Effector memory CD8-positive, alpha-beta T cell (primary cell): ENCODE measurements at regions not wholly inside any gene's neighbourhood (a gene's known extent, or its start where the extent isn't known, plus 50 kb on each side); places are given as distances from the start of the nearest gene placed in this dataset.

Experiments used
- ATAC-seq: fragments of 150-1000 bp; cut with Tn5 transposase; replicated peaks from 2 replicates; pipeline ENCODE4 v1.10.0; 2021; ENCODE audit warnings: mild to moderate bottlenecking, moderate library complexity
- DNase-seq, 3 experiments: peaks; one replicate each; pipeline ENCODE4 v3.0.0; 2021
- H3K27ac Mint-ChIP-seq, 2 donors: one replicate each; pipeline ENCODE4 v1.8.0; 2022; ENCODE audit warnings: mild to moderate bottlenecking in 2 of 2, mixed read lengths in 2 of 2, moderate library complexity in 2 of 2
- H3K27me3 Mint-ChIP-seq, 2 donors: one replicate each; pipeline ENCODE4 v1.8.0; 2022; ENCODE audit warnings: mixed read lengths in 2 of 2
- H3K36me3 Mint-ChIP-seq: one replicate; pipeline ENCODE4 v1.8.0; 2022; ENCODE audit warnings: mild to moderate bottlenecking, moderate library complexity, mixed read lengths; ENCODE audit not compliant: insufficient read depth
- H3K4me1 Mint-ChIP-seq, 2 donors: one replicate each; pipeline ENCODE4 v1.8.0; 2022; ENCODE audit warnings: low read depth in 2 of 2, mixed read lengths in 2 of 2
- H3K4me3 Mint-ChIP-seq, 2 donors: one replicate each; pipeline ENCODE4 v1.8.0; 2022; ENCODE audit warnings: mild to moderate bottlenecking in 2 of 2, mixed read lengths in 2 of 2, moderate library complexity in 2 of 2
- H3K9me3 Mint-ChIP-seq, 2 donors: one replicate each; pipeline ENCODE4 v1.8.0; 2022; ENCODE audit warnings: mixed read lengths in 2 of 2

DNA sequence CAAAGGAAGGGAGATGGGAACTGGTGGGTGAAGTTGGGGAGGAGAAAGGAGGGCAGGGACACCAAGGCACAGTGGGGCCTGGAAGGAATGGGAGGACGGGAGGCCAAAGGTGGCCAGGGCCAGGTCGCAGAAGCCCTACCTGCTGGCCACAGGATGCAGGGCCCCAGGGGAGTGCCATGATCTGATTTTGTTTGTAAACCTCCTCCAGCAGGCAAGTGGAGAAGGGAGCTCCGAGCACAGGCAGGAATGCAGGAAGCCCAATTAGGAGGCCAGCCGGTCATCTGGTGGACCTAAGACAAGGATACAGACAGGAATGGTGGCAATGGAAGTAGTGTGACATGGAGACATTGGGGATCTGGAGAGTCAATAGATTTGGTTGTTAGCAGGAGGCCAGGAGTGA, 107.0 kb upstream of the ZMIZ1 start:
- no peak for DNase-seq
- Mint-ChIP-seq H3K9me3 (no peaks in the 10 kb centered on the region), H3K4me1 (no peaks in the 10 kb centered on the region), H3K27ac (no peak overlapping the region), H3K27me3 (peaks cover 0 to 8% of the 10 kb centered on the region in 2 donors), H3K36me3 (no peaks in the 10 kb centered on the region), H3K4me3 (no peak overlapping the region)
- ATAC-seq, result no peak

DNA sequence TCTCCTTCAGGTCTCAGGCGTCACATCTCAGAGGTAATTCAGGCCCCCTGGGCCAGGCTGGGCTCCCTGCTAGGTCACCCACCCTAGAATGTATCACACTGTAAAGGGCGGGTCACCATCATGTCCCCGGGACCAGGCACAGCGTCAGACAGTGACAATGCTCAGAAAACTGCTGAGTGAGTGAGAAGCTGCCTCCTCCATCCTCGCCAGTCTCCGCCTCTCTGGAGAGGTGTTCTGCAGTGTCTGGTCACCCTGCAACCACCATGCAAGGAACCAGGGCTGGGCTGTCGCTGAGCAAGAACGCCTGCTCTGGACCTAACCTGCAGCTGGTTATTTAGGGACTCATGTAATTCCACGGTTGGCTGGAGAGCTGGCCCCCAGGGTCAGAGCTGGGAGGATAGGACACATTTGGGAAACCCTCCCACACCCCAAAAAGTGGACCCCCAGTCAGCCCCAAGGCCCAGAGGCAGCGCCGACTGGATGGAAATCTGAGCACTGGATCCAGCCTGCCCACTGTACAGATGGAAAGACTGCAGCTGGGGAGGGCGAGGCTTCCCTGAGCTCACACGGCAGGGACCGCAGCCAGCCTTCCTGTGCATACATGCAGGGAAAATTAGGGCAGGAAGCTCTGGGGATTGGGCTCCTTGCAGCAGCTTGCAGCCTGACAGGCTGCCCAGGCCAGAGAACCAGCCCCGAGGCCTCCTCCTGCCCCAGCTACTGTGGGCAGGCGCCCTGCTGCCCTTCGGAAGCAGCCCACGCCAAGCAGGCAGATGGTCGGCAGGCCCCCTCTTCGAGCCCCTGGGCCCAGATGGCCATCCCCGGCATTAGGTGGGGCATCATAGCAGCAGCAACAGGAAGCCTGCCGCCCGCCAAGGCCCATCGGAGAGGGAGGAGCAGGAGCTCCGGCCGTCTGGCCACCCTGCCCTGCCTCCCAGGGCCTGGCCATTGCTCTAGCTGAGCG, 105.4 kb upstream of the ZMIZ1 start:
- H3K27ac Mint-ChIP-seq, result no peak overlapping the region
- no peak overlapping the region for H3K4me3 Mint-ChIP-seq
- no peak for ATAC-seq
- DNase-seq, result no peak
- no peaks in the 10 kb centered on the region for H3K36me3 Mint-ChIP-seq
- H3K4me1 Mint-ChIP-seq, result no peaks in the 10 kb centered on the region
- H3K27me3 Mint-ChIP-seq, result peaks cover 0 to 8% of the 10 kb centered on the region in 2 donors
- H3K9me3 Mint-ChIP-seq, result no peaks in the 10 kb centered on the region

DNA sequence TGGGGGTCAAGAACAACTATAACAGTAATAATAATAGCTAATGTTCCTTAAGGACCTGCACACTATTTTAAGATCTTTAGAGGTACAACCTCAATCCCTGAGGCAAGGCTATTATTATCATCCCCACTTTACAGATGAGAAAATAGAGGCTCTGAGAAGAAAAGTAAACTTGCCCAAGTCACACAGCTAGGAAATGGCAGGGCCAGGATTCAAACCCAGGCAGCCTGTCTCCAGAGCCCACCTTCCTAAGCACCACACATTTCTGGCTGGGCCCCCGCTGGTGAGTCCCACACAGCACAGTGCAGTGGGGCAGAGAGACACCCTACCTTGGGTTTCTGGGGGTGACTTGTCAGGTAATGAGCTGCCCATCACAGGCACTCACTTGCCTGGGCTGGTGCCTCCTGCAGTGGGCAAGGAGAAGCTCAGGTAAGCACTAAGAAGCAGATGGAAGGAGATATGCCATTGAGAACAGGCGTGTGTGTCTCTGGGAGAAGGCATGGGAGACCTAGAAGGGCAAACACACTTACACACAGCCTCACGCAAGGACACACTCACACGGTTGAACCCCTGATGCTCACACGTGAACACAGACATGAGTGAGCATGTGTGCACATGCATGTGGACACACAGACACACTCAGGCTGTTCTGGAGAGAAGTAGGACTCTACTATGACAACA, 104.4 kb upstream of the ZMIZ1 start:
- peaks cover 0 to 8% of the 10 kb centered on the region in 2 donors for H3K27me3 Mint-ChIP-seq
- ATAC-seq (no peak), DNase-seq (no peak)
- no peak overlapping the region for H3K27ac Mint-ChIP-seq
- H3K36me3 Mint-ChIP-seq, result no peaks in the 10 kb centered on the region
- H3K4me3 Mint-ChIP-seq, result no peak overlapping the region
- H3K4me1 Mint-ChIP-seq, result no peaks in the 10 kb centered on the region
- no peaks in the 10 kb centered on the region for H3K9me3 Mint-ChIP-seq

DNA sequence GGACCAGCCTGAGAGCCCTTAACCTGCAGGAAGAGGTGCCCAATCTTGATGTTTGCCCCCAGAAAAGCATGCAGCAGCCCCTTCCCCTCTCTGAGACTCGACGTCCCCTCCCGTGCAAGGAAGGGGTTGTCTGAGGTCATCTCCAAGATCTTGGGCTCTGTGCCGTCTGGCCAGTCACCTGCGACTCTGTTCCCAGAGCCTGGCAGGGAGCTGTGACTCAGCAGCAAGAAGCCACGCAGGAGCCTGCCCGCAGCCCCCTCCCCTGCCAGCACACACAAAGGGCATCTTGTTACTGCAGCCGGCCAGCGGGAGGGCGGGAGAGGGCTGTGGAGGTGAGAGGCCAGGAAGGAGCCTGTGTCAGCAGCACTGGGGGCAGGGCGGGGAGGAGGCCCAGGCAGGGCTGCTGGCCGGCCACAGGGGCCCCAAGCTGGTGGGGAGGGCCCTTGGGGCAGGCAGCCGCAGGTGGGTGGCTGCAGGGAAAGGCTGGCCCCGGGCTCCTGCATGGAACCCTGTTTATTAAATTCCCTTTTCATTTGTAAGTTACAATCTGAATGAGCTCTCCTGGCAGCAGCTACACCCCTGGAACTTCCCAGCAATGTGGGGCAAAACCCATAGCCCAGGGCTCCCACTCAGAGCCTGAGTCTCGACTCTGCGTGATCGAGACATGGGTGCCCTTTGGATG, 103.7 kb upstream of the ZMIZ1 start:
- H3K27me3 Mint-ChIP-seq, result peaks cover 0 to 8% of the 10 kb centered on the region in 2 donors

DNA sequence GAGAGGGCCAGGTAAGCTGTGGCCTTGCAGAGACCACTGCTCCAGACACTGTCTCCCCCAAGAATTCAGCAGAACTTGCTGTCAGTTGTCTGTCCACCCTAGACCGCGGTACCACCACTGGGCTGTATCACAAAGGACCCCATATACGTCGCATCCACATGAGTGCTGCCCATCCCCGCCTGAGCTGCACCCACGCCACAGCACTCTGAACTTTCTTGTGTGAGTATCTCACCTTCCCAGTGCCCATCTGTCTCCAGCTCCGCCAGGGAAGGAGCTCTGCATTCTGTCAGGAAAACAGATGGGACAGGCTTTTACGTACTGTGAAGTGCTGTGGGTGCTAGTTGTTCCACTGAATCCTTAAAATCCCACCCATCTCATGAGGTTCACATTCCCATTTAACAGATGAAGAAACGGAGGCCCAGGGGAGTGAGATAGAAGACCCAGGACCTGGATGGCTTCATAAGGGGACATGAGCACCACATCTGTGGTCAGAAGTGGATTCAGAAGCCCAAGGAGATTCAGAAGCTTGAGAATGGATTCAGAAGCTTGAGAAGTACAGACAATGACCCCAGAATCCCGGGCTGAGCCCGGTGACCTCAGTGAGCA, 102.5 kb upstream of the ZMIZ1 start:
- no peaks in the 10 kb centered on the region for H3K36me3 Mint-ChIP-seq
- ATAC-seq (no peak), DNase-seq (no peak)
- no peaks in the 10 kb centered on the region for H3K9me3 Mint-ChIP-seq
- peaks cover 0 to 6% of the 10 kb centered on the region in 2 donors for H3K27me3 Mint-ChIP-seq
- H3K27ac Mint-ChIP-seq, result no peak overlapping the region
- no peaks in the 10 kb centered on the region for H3K4me1 Mint-ChIP-seq
- H3K4me3 Mint-ChIP-seq, result no peak overlapping the region

More for the DNA sequence above, 103.7 kb upstream of the ZMIZ1 start:
- Mint-ChIP-seq H3K27ac (no peak overlapping the region), H3K9me3 (no peaks in the 10 kb centered on the region), H3K4me1 (no peaks in the 10 kb centered on the region), H3K36me3 (no peaks in the 10 kb centered on the region), H3K4me3 (no peak overlapping the region)
- DNase-seq (no peak), ATAC-seq (no peak)

DNA sequence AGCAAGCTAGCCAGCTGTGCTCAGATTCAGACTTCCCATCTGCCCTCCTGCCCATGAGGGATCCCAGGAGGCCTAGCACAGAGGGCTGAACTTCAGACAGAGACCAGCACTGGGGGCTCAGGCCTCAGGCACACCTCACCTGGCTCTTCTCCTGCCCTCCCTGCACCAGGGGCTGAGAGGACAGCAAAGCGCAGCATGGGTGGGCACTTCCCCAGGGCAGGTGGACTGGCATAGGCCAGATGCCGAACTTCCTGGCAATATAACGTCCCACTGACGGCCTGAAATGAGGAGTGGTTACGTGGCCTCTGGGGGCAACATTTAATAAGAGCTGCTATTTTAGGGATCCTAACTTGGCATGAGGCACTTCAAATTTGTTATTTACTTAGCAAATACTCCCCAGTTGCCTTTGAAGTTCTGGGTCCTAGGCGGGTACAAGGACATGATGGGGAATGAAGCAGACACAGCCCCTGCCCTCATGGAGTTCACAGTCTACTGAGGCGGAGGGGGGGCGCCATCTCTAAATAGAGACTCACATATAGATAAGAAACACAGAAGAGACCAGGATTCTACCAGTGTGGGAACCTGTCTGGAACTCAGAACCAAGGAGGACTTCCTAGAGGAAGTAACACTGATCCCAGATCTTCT, 101.8 kb upstream of the ZMIZ1 start:
- no peaks in the 10 kb centered on the region for H3K36me3 Mint-ChIP-seq
- H3K4me3 Mint-ChIP-seq, result no peak overlapping the region
- DNase-seq, result no peak
- H3K27me3 Mint-ChIP-seq, result no peaks in the 10 kb centered on the region
- H3K27ac Mint-ChIP-seq, result peak overlapping the region in 1 of 2 donors; percentile 23
- H3K9me3 Mint-ChIP-seq, result no peaks in the 10 kb centered on the region
- no peak for ATAC-seq
- peaks cover 0 to under 1% of the 10 kb centered on the region in 2 donors for H3K4me1 Mint-ChIP-seq

DNA sequence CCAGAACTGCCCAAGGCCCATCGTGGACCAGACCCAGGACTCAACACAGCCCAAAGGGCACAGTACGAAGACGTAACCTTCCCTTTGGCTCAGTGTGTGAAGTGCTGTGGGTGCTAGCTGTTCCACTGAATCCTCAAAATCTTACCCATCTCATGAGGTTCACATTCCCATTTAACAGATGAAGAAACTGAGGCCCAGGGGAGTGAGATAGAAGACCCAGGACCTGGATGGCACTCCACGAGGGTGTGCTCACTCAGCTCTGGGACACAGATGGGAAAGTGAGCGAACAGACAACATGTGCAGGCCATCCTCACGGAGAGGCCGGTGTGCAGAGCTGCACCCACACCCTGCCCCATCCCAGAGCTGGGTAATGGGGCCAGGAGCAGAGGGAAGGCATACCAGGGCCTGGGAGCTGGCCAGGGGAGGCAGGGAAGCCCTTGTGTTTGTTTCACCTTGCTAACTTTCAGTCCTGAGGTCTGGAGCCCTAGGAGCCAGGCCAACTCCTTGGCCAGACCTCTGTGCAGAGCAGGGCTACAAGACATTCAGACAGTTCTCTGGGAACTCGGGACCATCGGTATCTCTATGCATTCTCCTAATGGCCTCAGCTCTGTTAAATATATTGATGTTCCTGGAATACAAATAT, 100.3 kb upstream of the ZMIZ1 start:
- Mint-ChIP-seq H3K4me3 (no peak overlapping the region), H3K27me3 (no peaks in the 10 kb centered on the region), H3K27ac (no peak overlapping the region), H3K4me1 (peaks cover 6 to 8% of the 10 kb centered on the region in 2 donors), H3K36me3 (peaks cover 3% of the 10 kb centered on the region), H3K9me3 (no peaks in the 10 kb centered on the region)
- DNase-seq (no peak), ATAC-seq (no peak)

DNA sequence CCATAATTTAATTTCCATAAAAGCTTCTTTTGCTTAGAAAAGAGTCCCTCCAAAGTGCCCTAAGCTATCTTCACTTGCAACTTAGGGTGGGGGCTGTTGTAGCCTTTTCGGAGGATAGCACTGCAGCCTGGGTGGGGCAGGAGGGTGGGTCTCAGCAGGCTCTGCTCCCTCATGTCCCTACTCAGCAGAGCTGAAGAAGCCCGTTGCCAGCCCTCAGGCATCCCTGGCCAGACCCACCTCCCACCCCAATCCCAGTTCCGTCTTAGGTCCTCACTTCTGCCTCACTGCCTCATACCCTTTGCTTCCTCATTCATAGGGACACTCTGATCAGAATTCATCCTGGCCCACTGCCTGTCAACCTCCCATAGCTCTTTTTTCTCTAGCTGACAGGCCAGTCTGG, 99.8 kb upstream of the ZMIZ1 start:
- H3K4me3 Mint-ChIP-seq, result no peak overlapping the region
- no peaks in the 10 kb centered on the region for H3K9me3 Mint-ChIP-seq
- H3K27me3 Mint-ChIP-seq, result no peaks in the 10 kb centered on the region
- DNase-seq (no peak), ATAC-seq (no peak)
- H3K4me1 Mint-ChIP-seq, result peaks cover 6 to 8% of the 10 kb centered on the region in 2 donors
- peaks cover 3% of the 10 kb centered on the region for H3K36me3 Mint-ChIP-seq
- H3K27ac Mint-ChIP-seq, result peak overlapping the region in 1 of 2 donors; percentile 18

DNA sequence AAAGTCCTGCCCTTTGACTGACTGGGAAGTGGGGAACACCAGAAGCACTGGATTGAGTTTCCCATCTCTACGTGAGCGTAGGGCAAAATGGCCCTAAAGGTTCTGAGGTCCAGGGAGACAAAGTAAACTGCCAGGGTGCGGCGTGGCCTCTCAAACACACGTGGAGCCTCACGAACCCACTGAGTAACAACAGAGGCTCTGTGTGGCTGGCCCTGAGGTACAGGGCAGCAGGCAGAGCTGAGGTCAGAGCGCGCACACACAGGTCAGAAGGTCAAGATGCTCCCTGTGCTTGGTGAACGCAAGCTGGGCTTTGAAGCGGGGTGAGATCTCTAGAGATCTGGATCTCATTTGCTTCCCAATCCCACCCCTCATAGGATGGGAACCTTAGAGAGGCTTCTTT, 99.0 kb upstream of the ZMIZ1 start:
- Mint-ChIP-seq H3K4me3 (no peak overlapping the region), H3K4me1 (peaks cover 12 to 14% of the 10 kb centered on the region in 2 donors)

DNA sequence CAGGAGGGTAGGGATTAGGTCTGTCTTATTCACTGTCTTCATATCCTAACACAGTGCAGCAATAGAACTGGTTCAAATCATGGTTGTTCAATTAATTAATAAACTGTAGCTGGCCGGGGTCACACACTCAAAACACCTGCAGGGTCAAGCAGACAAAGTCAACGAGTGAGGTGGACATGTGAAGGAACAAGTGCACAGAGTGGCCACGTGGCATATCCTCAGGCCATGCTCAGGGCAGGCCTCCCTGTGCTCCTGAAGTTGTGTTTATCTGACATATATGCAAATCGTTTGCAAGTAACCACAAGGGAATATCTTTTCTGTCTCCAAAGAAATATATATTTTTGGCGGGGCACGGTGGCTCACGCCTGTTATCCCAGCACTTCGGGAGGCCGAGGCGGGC, 98.5 kb upstream of the ZMIZ1 start:
- H3K4me1 Mint-ChIP-seq, result peaks cover 15% of the 10 kb centered on the region in 2 donors
- H3K27ac Mint-ChIP-seq, result no peak overlapping the region
- H3K36me3 Mint-ChIP-seq, result peaks cover 8% of the 10 kb centered on the region
- DNase-seq, result no peak
- H3K4me3 Mint-ChIP-seq, result no peak overlapping the region
- no peaks in the 10 kb centered on the region for H3K9me3 Mint-ChIP-seq
- no peak for ATAC-seq
- no peaks in the 10 kb centered on the region for H3K27me3 Mint-ChIP-seq

More for the DNA sequence above, 99.0 kb upstream of the ZMIZ1 start:
- H3K27ac Mint-ChIP-seq, result peak overlapping the region in 1 of 2 donors; percentile 18
- ATAC-seq (no peak), DNase-seq (no peak)
- no peaks in the 10 kb centered on the region for H3K9me3 Mint-ChIP-seq
- H3K36me3 Mint-ChIP-seq, result peaks cover 8% of the 10 kb centered on the region
- H3K27me3 Mint-ChIP-seq, result no peaks in the 10 kb centered on the region

DNA sequence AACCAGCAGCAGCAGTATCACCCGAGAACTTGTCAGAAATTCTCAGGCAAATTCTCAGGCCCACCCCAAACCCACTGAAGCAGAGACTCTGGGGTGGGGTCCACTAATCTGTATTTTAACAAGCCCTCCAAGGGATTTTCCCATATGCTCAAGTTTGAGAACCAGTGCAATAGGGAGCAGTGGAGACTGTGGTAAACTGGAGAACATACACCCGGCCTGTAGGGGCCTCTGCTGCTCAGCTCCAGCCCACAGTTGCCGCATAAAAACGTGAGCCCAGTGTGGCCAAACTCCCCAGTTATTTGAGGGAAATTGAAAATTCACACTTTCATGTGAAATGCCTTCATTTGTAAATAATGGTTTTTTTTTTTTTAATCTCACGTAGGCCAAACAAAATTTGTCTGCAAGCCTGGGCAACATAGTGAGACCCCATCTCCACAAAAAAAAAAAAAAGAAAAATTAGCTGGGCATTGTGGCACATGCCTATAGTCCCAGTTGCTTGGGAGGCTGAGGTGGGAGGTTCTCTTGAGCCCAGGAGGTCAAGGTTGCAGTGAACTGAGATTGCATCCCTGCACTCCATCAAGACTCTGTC, 97.6 kb upstream of the ZMIZ1 start:
- H3K9me3 Mint-ChIP-seq, result no peaks in the 10 kb centered on the region
- H3K4me1 Mint-ChIP-seq, result peaks cover 15 to 19% of the 10 kb centered on the region in 2 donors

More for the DNA sequence above, 97.6 kb upstream of the ZMIZ1 start:
- Mint-ChIP-seq H3K36me3 (peaks cover 8% of the 10 kb centered on the region), H3K4me3 (no peak overlapping the region), H3K27ac (no peak overlapping the region), H3K27me3 (no peaks in the 10 kb centered on the region)
- DNase-seq, result no peak
- no peak for ATAC-seq
